ENCODE measurements at regions not wholly inside any gene's neighbourhood (a gene's known extent, or its start where the extent isn't known, plus 50 kb on each side); places are given as distances from the start of the nearest gene placed in this dataset.

GRCh38 chr9:108562176-108562575 lies 293.6 kb downstream of the ACTL7B start:
- no peaks in the 10 kb centered on the region for H3K27me3 ChIP-seq
- DNase-seq = no peak
- no peaks in the 10 kb centered on the region for H3K9me3 ChIP-seq
- intact Hi-C loops (cut with DNase I; ENCODE audit: low total_unique reads) (no loop called here), in situ Hi-C loops (cut with MboI; ENCODE audit: low pct_ligation_motif_present in 1 of 4, low pct_unique_long_range_greater_than_20kb in 1 of 4, low sequenced_read_pairs in 3 of 4) (loop anchor here (10.0 to 25.0 kb wide), 4 partner anchors 750 to 1100 kb away; no protein-coding TSS in a partner anchor)
- no peak overlapping the region for H3K4me3 ChIP-seq
- H3K36me3 ChIP-seq = no peaks in the 10 kb centered on the region
- peaks cover 0 to 3% (median 1%) of the 10 kb centered on the region in 4 donors for H3K4me1 ChIP-seq
- no peak overlapping the region for H3K27ac ChIP-seq
- WGBS, 2 donors (ENCODE audit: low coverage in 1 of 2) = 93% methylated on average over 3 of the region's 3 CpGs; no CpG with 5 or more reads in 1 of the 2 donors
- TF ChIP-seq CTCF (IDR thresholded peaks at IDR 0.05) (no peak), POLR2AphosphoS5 (IDR thresholded peaks at IDR 0.05) (no peak), EP300 (IDR thresholded peaks at IDR 0.05; ENCODE audit: low read depth) (no peak), POLR2A (IDR thresholded peaks at IDR 0.05) (no peak)

GRCh38 chr9:108559432-108559831 lies 296.4 kb downstream of the ACTL7B start:
- no peak for DNase-seq
- Histone ChIP-seq H3K27me3 (no peaks in the 10 kb centered on the region), H3K4me1 (no peaks in the 10 kb centered on the region), H3K36me3 (no peaks in the 10 kb centered on the region), H3K9me3 (no peaks in the 10 kb centered on the region), H3K27ac (no peak overlapping the region), H3K4me3 (no peak overlapping the region)
- in situ Hi-C loops (cut with MboI; ENCODE audit: low pct_ligation_motif_present in 1 of 4, low pct_unique_long_range_greater_than_20kb in 1 of 4, low sequenced_read_pairs in 3 of 4) (loop anchor here in 2 of 4 donors (25.0 kb wide), 2 partner anchors 747 to 1097 kb away; no protein-coding TSS in a partner anchor), intact Hi-C loops (cut with DNase I; ENCODE audit: low total_unique reads) (no loop called here)
- WGBS, 2 donors (ENCODE audit: low coverage in 1 of 2) = 56 to 87% methylated on average over 2 of the region's 2 CpGs
- TF ChIP-seq POLR2A (IDR thresholded peaks at IDR 0.05) (no peak), POLR2AphosphoS5 (IDR thresholded peaks at IDR 0.05) (no peak), CTCF (IDR thresholded peaks at IDR 0.05) (no peak), EP300 (IDR thresholded peaks at IDR 0.05; ENCODE audit: low read depth) (no peak)

- no peaks in the 10 kb centered on the region for H3K27me3 ChIP-seq
- peaks cover 0 to 3% (median 0%) of the 10 kb centered on the region in 4 donors for H3K4me1 ChIP-seq
- no peak for DNase-seq
- no peak overlapping the region for H3K27ac ChIP-seq
- in situ Hi-C loops (cut with MboI; ENCODE audit: low pct_ligation_motif_present in 1 of 4, low pct_unique_long_range_greater_than_20kb in 1 of 4, low sequenced_read_pairs in 3 of 4) (loop anchor here in 2 of 4 donors (25.0 kb wide), 2 partner anchors 743 to 1093 kb away; no protein-coding TSS in a partner anchor), intact Hi-C loops (cut with DNase I; ENCODE audit: low total_unique reads) (no loop called here)
- H3K4me3 ChIP-seq = no peak overlapping the region
- H3K36me3 ChIP-seq = no peaks in the 10 kb centered on the region
- no peaks in the 10 kb centered on the region for H3K9me3 ChIP-seq
- WGBS, 2 donors (ENCODE audit: low coverage in 1 of 2) = 86 to 93% methylated on average over 2 to 3 of the region's 3 CpGs
- TF ChIP-seq POLR2AphosphoS5 (IDR thresholded peaks at IDR 0.05) = no peak
- no peak for TF ChIP-seq CTCF (IDR thresholded peaks at IDR 0.05)
- TF ChIP-seq EP300 (IDR thresholded peaks at IDR 0.05; ENCODE audit: low read depth) = no peak
- no peak for TF ChIP-seq POLR2A (IDR thresholded peaks at IDR 0.05)
Measured at GRCh38 chr9:108554831-108555230, 301.0 kb downstream of the ACTL7B start.

- H3K36me3 ChIP-seq = no peaks in the 10 kb centered on the region
Measured at GRCh38 chr9:108553111-108553635, 302.6 kb downstream of the ACTL7B start.

More at GRCh38 chr9:108553111-108553635, 302.6 kb downstream of the ACTL7B start:
- Histone ChIP-seq H3K27me3 (no peaks in the 10 kb centered on the region), H3K4me3 (no peak overlapping the region), H3K4me1 (peaks cover 0 to 3% (median 0%) of the 10 kb centered on the region in 4 donors), H3K27ac (no peak overlapping the region), H3K9me3 (no peaks in the 10 kb centered on the region)
- WGBS, 2 donors (ENCODE audit: low coverage in 1 of 2) = 85 to 90% methylated on average over 2 of the region's 2 CpGs
- in situ Hi-C loops (cut with MboI; ENCODE audit: low pct_ligation_motif_present in 1 of 4, low pct_unique_long_range_greater_than_20kb in 1 of 4, low sequenced_read_pairs in 3 of 4) (loop anchor here in 2 of 4 donors (25.0 kb wide), 2 partner anchors 741 to 1091 kb away; no protein-coding TSS in a partner anchor), intact Hi-C loops (cut with DNase I; ENCODE audit: low total_unique reads) (no loop called here)
- DNase-seq = no peak
- TF ChIP-seq POLR2A (IDR thresholded peaks at IDR 0.05) (no peak), POLR2AphosphoS5 (IDR thresholded peaks at IDR 0.05) (no peak), CTCF (IDR thresholded peaks at IDR 0.05) (no peak), EP300 (IDR thresholded peaks at IDR 0.05; ENCODE audit: low read depth) (no peak)

Data from transverse colon (tissue), 4 donors.